Panc1 (cell line): ENCODE measurements at regions not wholly inside any gene's neighbourhood (a gene's known extent, or its start where the extent isn't known, plus 50 kb on each side); places are given as distances from the start of the nearest gene placed in this dataset.

Experiments used
- POLR2AphosphoS5 ChIP-seq: IDR thresholded peaks from 2 replicates; pipeline ENCODE4 v1.6.1; 2012; ENCODE audit warnings: mild to moderate bottlenecking, low read depth, low read length, moderate library complexity
- TF ChIP-seq, protein P1 (sequence below): fragments of 450-650 bp; IDR thresholded peaks from 2 replicates; pipeline ENCODE4 v1.5.1; 2017; ENCODE audit warnings: mild to moderate bottlenecking

DNA sequence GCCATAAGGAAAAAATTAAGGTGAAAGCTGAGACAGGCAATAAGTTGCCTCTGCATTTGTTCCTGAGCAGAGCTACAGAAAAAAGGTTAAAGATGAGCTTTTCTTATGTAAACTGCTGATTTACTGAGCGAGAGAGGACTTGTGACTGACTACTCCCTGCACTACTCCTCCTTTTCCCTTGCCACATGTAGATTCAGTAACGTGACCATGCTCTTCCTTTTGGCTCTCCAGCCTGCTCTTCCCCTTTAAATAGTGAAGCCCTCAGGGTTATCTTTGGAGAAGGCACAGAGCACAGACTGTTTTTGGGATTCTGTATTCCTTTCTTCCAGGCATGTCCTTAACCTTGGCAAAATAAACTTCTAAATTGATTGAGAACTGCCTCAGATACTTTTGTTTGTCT lies 630.2 kb downstream of the UQCRFS1 start:
- TF ChIP-seq, protein P1, sequence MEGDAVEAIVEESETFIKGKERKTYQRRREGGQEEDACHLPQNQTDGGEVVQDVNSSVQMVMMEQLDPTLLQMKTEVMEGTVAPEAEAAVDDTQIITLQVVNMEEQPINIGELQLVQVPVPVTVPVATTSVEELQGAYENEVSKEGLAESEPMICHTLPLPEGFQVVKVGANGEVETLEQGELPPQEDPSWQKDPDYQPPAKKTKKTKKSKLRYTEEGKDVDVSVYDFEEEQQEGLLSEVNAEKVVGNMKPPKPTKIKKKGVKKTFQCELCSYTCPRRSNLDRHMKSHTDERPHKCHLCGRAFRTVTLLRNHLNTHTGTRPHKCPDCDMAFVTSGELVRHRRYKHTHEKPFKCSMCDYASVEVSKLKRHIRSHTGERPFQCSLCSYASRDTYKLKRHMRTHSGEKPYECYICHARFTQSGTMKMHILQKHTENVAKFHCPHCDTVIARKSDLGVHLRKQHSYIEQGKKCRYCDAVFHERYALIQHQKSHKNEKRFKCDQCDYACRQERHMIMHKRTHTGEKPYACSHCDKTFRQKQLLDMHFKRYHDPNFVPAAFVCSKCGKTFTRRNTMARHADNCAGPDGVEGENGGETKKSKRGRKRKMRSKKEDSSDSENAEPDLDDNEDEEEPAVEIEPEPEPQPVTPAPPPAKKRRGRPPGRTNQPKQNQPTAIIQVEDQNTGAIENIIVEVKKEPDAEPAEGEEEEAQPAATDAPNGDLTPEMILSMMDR = no peak
- no peak for TF ChIP-seq POLR2AphosphoS5
